ENCODE measurements at regions not wholly inside any gene's neighbourhood (a gene's known extent, or its start where the extent isn't known, plus 50 kb on each side); places are given as distances from the start of the nearest gene placed in this dataset.

DNA sequence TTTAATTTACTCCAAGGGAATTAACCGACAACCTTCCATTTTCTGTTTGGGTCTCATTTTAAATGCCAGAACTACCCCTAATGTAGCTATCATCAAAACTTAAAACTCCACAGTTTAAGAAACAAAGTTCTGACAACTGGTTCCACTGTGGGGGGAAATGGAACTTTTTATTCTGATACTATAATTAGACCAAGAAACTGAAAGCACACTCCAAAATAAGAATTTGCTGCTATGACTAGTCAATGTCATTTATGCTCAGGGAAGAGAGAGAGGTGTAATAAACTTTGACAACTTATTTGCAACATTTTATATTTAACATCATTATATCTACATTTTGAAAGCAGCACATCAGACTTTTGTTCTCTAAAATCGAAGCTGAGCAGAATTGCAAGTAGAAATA lies 169.2 kb downstream of the ANXA2 start:
- no peak overlapping the region for H3K4me3 Mint-ChIP-seq
- H3K9ac ChIP-seq (ENCODE audit: extremely low read depth, low read length, poor library complexity, severe bottlenecking) = no peak overlapping the region
- TF ChIP-seq, protein P1, sequence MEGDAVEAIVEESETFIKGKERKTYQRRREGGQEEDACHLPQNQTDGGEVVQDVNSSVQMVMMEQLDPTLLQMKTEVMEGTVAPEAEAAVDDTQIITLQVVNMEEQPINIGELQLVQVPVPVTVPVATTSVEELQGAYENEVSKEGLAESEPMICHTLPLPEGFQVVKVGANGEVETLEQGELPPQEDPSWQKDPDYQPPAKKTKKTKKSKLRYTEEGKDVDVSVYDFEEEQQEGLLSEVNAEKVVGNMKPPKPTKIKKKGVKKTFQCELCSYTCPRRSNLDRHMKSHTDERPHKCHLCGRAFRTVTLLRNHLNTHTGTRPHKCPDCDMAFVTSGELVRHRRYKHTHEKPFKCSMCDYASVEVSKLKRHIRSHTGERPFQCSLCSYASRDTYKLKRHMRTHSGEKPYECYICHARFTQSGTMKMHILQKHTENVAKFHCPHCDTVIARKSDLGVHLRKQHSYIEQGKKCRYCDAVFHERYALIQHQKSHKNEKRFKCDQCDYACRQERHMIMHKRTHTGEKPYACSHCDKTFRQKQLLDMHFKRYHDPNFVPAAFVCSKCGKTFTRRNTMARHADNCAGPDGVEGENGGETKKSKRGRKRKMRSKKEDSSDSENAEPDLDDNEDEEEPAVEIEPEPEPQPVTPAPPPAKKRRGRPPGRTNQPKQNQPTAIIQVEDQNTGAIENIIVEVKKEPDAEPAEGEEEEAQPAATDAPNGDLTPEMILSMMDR (conservative IDR thresholded peaks at IDR 0.05) = no peak
- no peak overlapping the region for H3K27ac Mint-ChIP-seq
- H3K27me3 Mint-ChIP-seq (ENCODE audit: insufficient read depth) = no peaks in the 10 kb centered on the region
- H3K9me3 Mint-ChIP-seq = no peaks in the 10 kb centered on the region
- no peaks in the 10 kb centered on the region for H3K4me1 ChIP-seq (ENCODE audit: control insufficient read depth, insufficient read depth, low read length)
- peaks cover 2% of the 10 kb centered on the region for H3K4me1 Mint-ChIP-seq
- DNase-seq = no peak
- no peaks in the 10 kb centered on the region for H3K36me3 ChIP-seq (ENCODE audit: control insufficient read depth, insufficient read depth, low read length)
- H3K36me3 Mint-ChIP-seq (ENCODE audit: low read depth) = no peaks in the 10 kb centered on the region
- no peaks in the 10 kb centered on the region for H3K9me3 ChIP-seq (ENCODE audit: control insufficient read depth, low read length)
- no peak overlapping the region for H3K27ac ChIP-seq (ENCODE audit: low read depth, low read length)
- H3K4me3 ChIP-seq (ENCODE audit: low read length) = no peak overlapping the region
- 88 to 90% methylated on average over 1 to 2 of the region's 2 CpGs for WGBS, 2 experiments (ENCODE audit: insufficient coverage in 1 of 2, insufficient read length in 1 of 2)
- H3K27me3 ChIP-seq (ENCODE audit: control insufficient read depth, insufficient read depth, low read length, poor library complexity, severe bottlenecking) = no peaks in the 10 kb centered on the region

DNA sequence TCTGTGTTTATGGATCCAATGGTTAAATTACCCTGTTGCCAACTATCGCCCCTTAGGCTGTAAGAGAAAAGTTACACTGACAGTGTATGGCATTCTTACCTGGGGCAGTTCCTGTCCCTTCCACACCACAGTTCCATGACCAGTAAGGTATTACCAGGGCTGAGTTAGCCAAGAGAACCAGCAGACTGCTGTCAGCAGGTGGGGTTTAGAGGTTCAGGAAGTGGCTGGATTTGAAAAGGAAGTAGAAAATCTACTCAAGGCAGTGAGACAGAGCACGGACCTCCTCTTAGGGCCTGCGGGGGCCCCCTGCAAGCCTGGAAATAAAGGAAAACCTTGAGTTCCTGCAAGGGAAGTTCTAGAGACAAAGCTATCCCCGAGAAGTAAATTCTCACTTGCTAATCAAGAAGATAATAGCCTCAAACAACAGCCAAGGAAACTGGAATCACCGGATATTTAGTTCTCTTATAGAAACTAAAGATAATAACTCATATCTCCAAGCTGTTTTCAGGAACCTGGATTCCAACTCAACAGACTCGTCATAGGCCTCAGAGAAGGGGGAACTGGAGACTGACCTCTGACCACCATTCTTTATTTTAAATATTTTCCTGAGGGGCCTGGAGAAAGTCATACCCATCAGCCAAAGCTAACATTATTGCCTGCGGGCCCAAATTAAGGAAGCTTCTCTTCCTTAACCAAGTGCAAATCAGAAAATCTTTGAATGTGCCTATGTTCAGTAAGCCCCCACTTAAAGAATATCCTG lies 161.7 kb downstream of the ANXA2 start:
- Histone ChIP-seq H3K27ac (ENCODE audit: low read depth, low read length) (no peak overlapping the region), H3K4me1 (ENCODE audit: control insufficient read depth, insufficient read depth, low read length) (peaks cover 8% of the 10 kb centered on the region), H3K9ac (ENCODE audit: extremely low read depth, low read length, poor library complexity, severe bottlenecking) (no peak overlapping the region), H3K9me3 (ENCODE audit: control insufficient read depth, low read length) (no peaks in the 10 kb centered on the region), H3K4me3 (ENCODE audit: low read length) (no peak overlapping the region), H3K27me3 (ENCODE audit: control insufficient read depth, insufficient read depth, low read length, poor library complexity, severe bottlenecking) (no peaks in the 10 kb centered on the region), H3K36me3 (ENCODE audit: control insufficient read depth, insufficient read depth, low read length) (no peaks in the 10 kb centered on the region)
- Mint-ChIP-seq H3K27me3 (ENCODE audit: insufficient read depth) (peaks cover 7% of the 10 kb centered on the region), H3K27ac (peak overlapping the region; percentile 73), H3K4me1 (peaks cover 27% of the 10 kb centered on the region), H3K9me3 (no peaks in the 10 kb centered on the region), H3K36me3 (ENCODE audit: low read depth) (no peaks in the 10 kb centered on the region), H3K4me3 (no peak overlapping the region)
- TF ChIP-seq, protein P1 (conservative IDR thresholded peaks at IDR 0.05) = peak; percentile 55
- peak; percentile 78 for DNase-seq
- 42 to 49% methylated on average over 6 to 7 of the region's 7 CpGs for WGBS, 2 experiments (ENCODE audit: insufficient coverage in 1 of 2, insufficient read length in 1 of 2)

DNA sequence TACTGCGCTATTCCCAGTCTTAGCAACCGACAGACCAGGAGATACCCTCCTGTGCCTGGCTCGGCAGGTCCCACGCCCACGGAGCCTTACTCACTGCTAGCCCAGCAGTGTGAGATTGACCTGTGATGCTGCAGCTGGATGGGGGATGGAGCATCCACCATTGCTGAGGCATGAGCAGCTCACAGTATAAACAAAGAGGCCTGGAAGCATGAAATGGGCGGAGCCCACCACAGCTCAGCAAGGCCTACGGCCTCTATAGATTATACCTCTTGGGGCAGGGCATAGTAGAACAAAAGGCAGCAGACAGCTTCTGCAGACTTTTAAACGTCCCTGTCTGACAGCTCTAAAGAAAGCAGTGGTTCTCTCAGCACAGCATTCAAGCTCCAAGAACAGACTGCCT lies 160.3 kb downstream of the ANXA2 start:
- no peaks in the 10 kb centered on the region for H3K9me3 ChIP-seq (ENCODE audit: control insufficient read depth, low read length)
- H3K27me3 ChIP-seq (ENCODE audit: control insufficient read depth, insufficient read depth, low read length, poor library complexity, severe bottlenecking) = no peaks in the 10 kb centered on the region
- peaks cover 8% of the 10 kb centered on the region for H3K4me1 ChIP-seq (ENCODE audit: control insufficient read depth, insufficient read depth, low read length)
- H3K36me3 ChIP-seq (ENCODE audit: control insufficient read depth, insufficient read depth, low read length) = no peaks in the 10 kb centered on the region
- peaks cover 6% of the 10 kb centered on the region for H3K9me3 Mint-ChIP-seq
- DNase-seq = no peak
- H3K4me3 ChIP-seq (ENCODE audit: low read length) = no peak overlapping the region
- peak overlapping the region; percentile 72 for H3K27ac ChIP-seq (ENCODE audit: low read depth, low read length)
- H3K27ac Mint-ChIP-seq = no peak overlapping the region
- TF ChIP-seq, protein P1 (conservative IDR thresholded peaks at IDR 0.05) = no peak
- 78 to 80% methylated on average over 7 to 8 of the region's 8 CpGs for WGBS, 2 experiments (ENCODE audit: insufficient coverage in 1 of 2, insufficient read length in 1 of 2)
- H3K36me3 Mint-ChIP-seq (ENCODE audit: low read depth) = no peaks in the 10 kb centered on the region
- no peak overlapping the region for H3K9ac ChIP-seq (ENCODE audit: extremely low read depth, low read length, poor library complexity, severe bottlenecking)
- H3K4me1 Mint-ChIP-seq = peaks cover 27% of the 10 kb centered on the region
- no peak overlapping the region for H3K4me3 Mint-ChIP-seq
- peaks cover 10% of the 10 kb centered on the region for H3K27me3 Mint-ChIP-seq (ENCODE audit: insufficient read depth)
